ACC112 (cell line): ENCODE measurements at regions not wholly inside any gene's neighbourhood (a gene's known extent, or its start where the extent isn't known, plus 50 kb on each side); places are given as distances from the start of the nearest gene placed in this dataset.
A peak's percentile ranks its signal among the peaks of the same experiment; 100 is the strongest.

ENCODE experiments used
- H2AFZ ChIP-seq: fragments of 200-600 bp; sonication (generic); one replicate; pipeline ENCODE4 v1.6.0; 2017; ENCODE audit warnings: antibody characterized with exemption, low read length; ENCODE audit not compliant: unreplicated experiment
- H3K27ac ChIP-seq: fragments of 200-600 bp; sonication (generic); 2 replicates; pipeline ENCODE4 v1.5.1; 2014; ENCODE audit warnings: low read depth, mild to moderate bottlenecking, antibody characterized with exemption, low read length, moderate library complexity
- H3K27me3 ChIP-seq: fragments of 200-600 bp; sonication (generic); 2 replicates; pipeline ENCODE4 v1.6.1; 2014; ENCODE audit warnings: mild to moderate bottlenecking, antibody characterized with exemption, low read length, moderate library complexity, mixed read lengths; ENCODE audit not compliant: insufficient read depth
- H3K36me3 ChIP-seq: fragments of 200-600 bp; sonication (generic); 2 replicates; pipeline ENCODE4 v1.6.1; 2016; ENCODE audit warnings: mild to moderate bottlenecking, antibody characterized with exemption, low read length, moderate library complexity, mixed read lengths; ENCODE audit not compliant: insufficient read depth
- H3K4me1 ChIP-seq: fragments of 200-600 bp; sonication (generic); one replicate; pipeline ENCODE4 v1.6.1; 2016; ENCODE audit warnings: low read length, mixed read lengths; ENCODE audit not compliant: insufficient read depth, unreplicated experiment, control insufficient read depth
- H3K4me3 ChIP-seq: fragments of 200-600 bp; sonication (generic); 2 replicates; pipeline ENCODE4 v1.5.1; 2014; ENCODE audit warnings: mild to moderate bottlenecking, low read depth, low read length
- H3K79me2 ChIP-seq: fragments of 200-600 bp; sonication (generic); one replicate; pipeline ENCODE4 v1.6.0; 2016; ENCODE audit warnings: low read length; ENCODE audit not compliant: control insufficient read depth, unreplicated experiment, insufficient read depth

- Histone ChIP-seq H3K79me2 (no peaks in the 10 kb centered on the region), H3K4me1 (peaks cover 15% of the 10 kb centered on the region), H3K4me3 (no peak overlapping the region), H3K27me3 (no peaks in the 10 kb centered on the region), H3K36me3 (no peaks in the 10 kb centered on the region), H3K27ac (no peak overlapping the region), H2AFZ (no peak overlapping the region)
Observed at GRCh38 chr18:2415656-2416055, 155.6 kb downstream of the METTL4 start.

GRCh38 chr18:2417861-2418610 is 153.3 kb downstream of the METTL4 start:
- Histone ChIP-seq H3K4me3 (no peak overlapping the region), H3K27me3 (no peaks in the 10 kb centered on the region), H3K79me2 (no peaks in the 10 kb centered on the region), H3K4me1 (no peaks in the 10 kb centered on the region), H3K27ac (no peak overlapping the region), H3K36me3 (no peaks in the 10 kb centered on the region), H2AFZ (peak overlapping the region; percentile 16)

- Histone ChIP-seq H3K4me3 (no peak overlapping the region), H3K36me3 (no peaks in the 10 kb centered on the region), H3K27me3 (no peaks in the 10 kb centered on the region), H3K4me1 (no peaks in the 10 kb centered on the region), H2AFZ (no peak overlapping the region), H3K79me2 (no peaks in the 10 kb centered on the region), H3K27ac (no peak overlapping the region)
Observed at GRCh38 chr18:2420367-2420766, 150.9 kb downstream of the METTL4 start.

GRCh38 chr18:2423761-2424160 is 147.5 kb downstream of the METTL4 start:
- Histone ChIP-seq H3K79me2 (no peaks in the 10 kb centered on the region), H2AFZ (no peak overlapping the region), H3K27me3 (no peaks in the 10 kb centered on the region), H3K4me3 (no peak overlapping the region), H3K4me1 (no peaks in the 10 kb centered on the region), H3K36me3 (no peaks in the 10 kb centered on the region), H3K27ac (no peak overlapping the region)

- no peaks in the 10 kb centered on the region for H3K36me3 ChIP-seq
- no peaks in the 10 kb centered on the region for H3K4me1 ChIP-seq
- no peak overlapping the region for H3K27ac ChIP-seq
- H3K4me3 ChIP-seq: no peak overlapping the region
- H2AFZ ChIP-seq: no peak overlapping the region
- no peaks in the 10 kb centered on the region for H3K27me3 ChIP-seq
- H3K79me2 ChIP-seq: no peaks in the 10 kb centered on the region
Observed at GRCh38 chr18:2424420-2424819, 146.9 kb downstream of the METTL4 start.

GRCh38 chr18:2425426-2426317 is 145.6 kb downstream of the METTL4 start:
- Histone ChIP-seq H2AFZ (no peak overlapping the region), H3K27ac (no peak overlapping the region), H3K79me2 (no peaks in the 10 kb centered on the region), H3K36me3 (no peaks in the 10 kb centered on the region), H3K27me3 (no peaks in the 10 kb centered on the region), H3K4me1 (no peaks in the 10 kb centered on the region), H3K4me3 (no peak overlapping the region)

- H3K27ac ChIP-seq: no peak overlapping the region
- no peaks in the 10 kb centered on the region for H3K79me2 ChIP-seq
- H3K27me3 ChIP-seq: no peaks in the 10 kb centered on the region
- no peak overlapping the region for H2AFZ ChIP-seq
- no peak overlapping the region for H3K4me3 ChIP-seq
- H3K4me1 ChIP-seq: no peaks in the 10 kb centered on the region
- H3K36me3 ChIP-seq: no peaks in the 10 kb centered on the region
Observed at GRCh38 chr18:2430191-2430590, 141.1 kb downstream of the METTL4 start.

GRCh38 chr18:2431806-2432205 is 139.5 kb downstream of the METTL4 start:
- Histone ChIP-seq H3K27me3 (no peaks in the 10 kb centered on the region), H3K4me3 (no peak overlapping the region), H3K4me1 (no peaks in the 10 kb centered on the region), H3K79me2 (no peaks in the 10 kb centered on the region), H2AFZ (no peak overlapping the region), H3K27ac (no peak overlapping the region), H3K36me3 (no peaks in the 10 kb centered on the region)

GRCh38 chr18:2433366-2433765 is 137.9 kb downstream of the METTL4 start:
- no peak overlapping the region for H2AFZ ChIP-seq
- H3K79me2 ChIP-seq: no peaks in the 10 kb centered on the region
- H3K27me3 ChIP-seq: no peaks in the 10 kb centered on the region

GRCh38 chr18:2441544-2441943 is 129.8 kb downstream of the METTL4 start:
- Histone ChIP-seq H3K4me1 (peaks cover 13% of the 10 kb centered on the region), H3K4me3 (no peak overlapping the region), H3K36me3 (no peaks in the 10 kb centered on the region), H3K27ac (no peak overlapping the region), H3K79me2 (no peaks in the 10 kb centered on the region), H2AFZ (no peak overlapping the region), H3K27me3 (no peaks in the 10 kb centered on the region)

More at GRCh38 chr18:2433366-2433765, 137.9 kb downstream of the METTL4 start:
- Histone ChIP-seq H3K4me1 (no peaks in the 10 kb centered on the region), H3K36me3 (no peaks in the 10 kb centered on the region), H3K4me3 (no peak overlapping the region), H3K27ac (no peak overlapping the region)

GRCh38 chr18:2442006-2442405 is 129.3 kb downstream of the METTL4 start:
- Histone ChIP-seq H3K4me1 (peaks cover 13% of the 10 kb centered on the region), H2AFZ (no peak overlapping the region), H3K4me3 (no peak overlapping the region), H3K79me2 (no peaks in the 10 kb centered on the region), H3K27me3 (no peaks in the 10 kb centered on the region), H3K27ac (no peak overlapping the region), H3K36me3 (no peaks in the 10 kb centered on the region)
